Spleen (tissue), 7 donors: ENCODE measurements at regions not wholly inside any gene's neighbourhood (a gene's known extent, or its start where the extent isn't known, plus 50 kb on each side); places are given as distances from the start of the nearest gene placed in this dataset.

Experiments used
- POLR2AphosphoS5 ChIP-seq, 3 donors: sonication (generic); formaldehyde crosslinking; IDR thresholded peaks; one replicate each; pipeline ENCODE4 v1.5.1; 2017; ENCODE audit warnings: antibody characterized with exemption in 3 of 3
- TF ChIP-seq, protein P1 (sequence below), 11 experiments: fragments of 200-600 bp in 7 of 11; fragments of 450-650 bp in 4 of 11; sonication (generic) in 4 of 11; IDR thresholded peaks in 8 of 11; conservative IDR thresholded peaks in 3 of 11; 1 replicate in 7 of 11; 2 replicates in 4 of 11; pipeline versions ENCODE4 v1.4.0 to v1.8.0; 2016 to 2021; ENCODE audit warnings: antibody characterized with exemption in 11 of 11, inconsistent platforms in 4 of 11, mild to moderate bottlenecking in 1 of 11
- donor health status: DM: no; HTN: no; CAD: no; lungs with moderate emphysema.
- donor health status: DM: no; HTN: no; CAD: no.
- donor health status: DM: no; HTN: no; CAD: no.

DNA sequence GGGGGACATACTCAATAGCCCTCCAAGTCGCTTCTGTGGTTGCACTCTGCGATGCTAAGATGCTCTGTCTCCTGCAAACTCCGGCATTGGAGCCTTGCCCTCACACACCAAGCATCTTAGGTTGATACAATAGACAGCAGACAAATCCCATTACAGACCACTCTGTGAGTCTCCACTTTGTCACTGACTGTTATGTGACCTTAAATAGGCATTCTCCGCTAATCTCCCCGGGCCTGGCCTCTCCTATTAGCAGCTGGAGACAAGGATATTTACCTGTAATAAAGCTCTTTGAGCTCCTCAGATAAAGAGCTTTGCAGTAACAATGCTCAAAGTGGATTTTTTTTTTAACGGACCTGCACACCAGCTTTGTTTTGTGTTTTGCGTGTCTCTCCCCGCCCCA lies 479.7 kb upstream of the TBX3 start:
- TF ChIP-seq, protein P1, sequence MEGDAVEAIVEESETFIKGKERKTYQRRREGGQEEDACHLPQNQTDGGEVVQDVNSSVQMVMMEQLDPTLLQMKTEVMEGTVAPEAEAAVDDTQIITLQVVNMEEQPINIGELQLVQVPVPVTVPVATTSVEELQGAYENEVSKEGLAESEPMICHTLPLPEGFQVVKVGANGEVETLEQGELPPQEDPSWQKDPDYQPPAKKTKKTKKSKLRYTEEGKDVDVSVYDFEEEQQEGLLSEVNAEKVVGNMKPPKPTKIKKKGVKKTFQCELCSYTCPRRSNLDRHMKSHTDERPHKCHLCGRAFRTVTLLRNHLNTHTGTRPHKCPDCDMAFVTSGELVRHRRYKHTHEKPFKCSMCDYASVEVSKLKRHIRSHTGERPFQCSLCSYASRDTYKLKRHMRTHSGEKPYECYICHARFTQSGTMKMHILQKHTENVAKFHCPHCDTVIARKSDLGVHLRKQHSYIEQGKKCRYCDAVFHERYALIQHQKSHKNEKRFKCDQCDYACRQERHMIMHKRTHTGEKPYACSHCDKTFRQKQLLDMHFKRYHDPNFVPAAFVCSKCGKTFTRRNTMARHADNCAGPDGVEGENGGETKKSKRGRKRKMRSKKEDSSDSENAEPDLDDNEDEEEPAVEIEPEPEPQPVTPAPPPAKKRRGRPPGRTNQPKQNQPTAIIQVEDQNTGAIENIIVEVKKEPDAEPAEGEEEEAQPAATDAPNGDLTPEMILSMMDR (IDR thresholded peaks at IDR 0.05 in 8 of 11, conservative IDR thresholded peaks at IDR 0.05 in 3 of 11) = no peak
- no peak for TF ChIP-seq POLR2AphosphoS5 (IDR thresholded peaks at IDR 0.05)
